ENCODE measurements at regions not wholly inside any gene's neighbourhood (a gene's known extent, or its start where the extent isn't known, plus 50 kb on each side); places are given as distances from the start of the nearest gene placed in this dataset.
A peak's percentile ranks its signal among the peaks of the same experiment; 100 is the strongest.

GRCh38 chr16:9257843-9258242 is 166.4 kb downstream of the HAPSTR1 start:
- in situ Hi-C loops (cut with HindIII; ENCODE audit: low pct_unique_long_range_greater_than_20kb, low sequenced_read_pairs) (no loop called here), intact Hi-C loops (cut with micrococcal nuclease; ENCODE audit: unreplicated experiment) (no loop called here)
- DNase-seq (ENCODE audit: low read depth, low spot score) (no peak), ATAC-seq (no peak)
- BruUV-seq (replicated peaks) = no TSS peak
- Histone ChIP-seq H3K9me3 (ENCODE audit: control insufficient read depth, insufficient read depth, low read depth, low read length) (no peaks in the 10 kb centered on the region), H3K27ac (ENCODE audit: low read length) (no peak overlapping the region), H3K4me3 (ENCODE audit: low read depth in 2 of 2, low read length in 2 of 2) (no peak overlapping the region), H3K4me1 (ENCODE audit: control insufficient read depth, insufficient read depth, low read length) (no peaks in the 10 kb centered on the region), H3K27me3 (ENCODE audit: control insufficient read depth, insufficient read depth, low read length) (peaks cover 3% of the 10 kb centered on the region; the same call in 1 of the 2 replicates), H3K36me3 (ENCODE audit: control insufficient read depth, insufficient read depth, low read length) (no peaks in the 10 kb centered on the region)
- TF ChIP-seq CTCF (IDR thresholded peaks at IDR 0.05) = no peak
- TF ChIP-seq REST (IDR thresholded peaks at IDR 0.05; ENCODE audit: insufficient read depth in 1 of 2, low read depth in 2 of 2, low read length in 1 of 2) = no peak
- TF ChIP-seq SIN3A (IDR thresholded peaks at IDR 0.05; ENCODE audit: borderline replicate concordance, insufficient read depth, low read depth, low read length) = no peak
- TF ChIP-seq TCF7L2 (IDR thresholded peaks at IDR 0.05; ENCODE audit: low read depth, low read length) = no peak
- no peak for TF ChIP-seq POLR2AphosphoS5 (IDR thresholded peaks at IDR 0.05; ENCODE audit: low read depth, low read length)
- POLR2A ChIA-PET = no interaction called here
- CTCF ChIA-PET = interaction anchor here (0.8 kb wide), 1 partner anchor 10 kb away, joined by 3 read pairs; no protein-coding TSS in a partner anchor

- DNase-seq (ENCODE audit: low read depth, low spot score) (peak; percentile 8), ATAC-seq (peak; percentile 86)
- intact Hi-C loops (cut with micrococcal nuclease; ENCODE audit: unreplicated experiment) (no loop called here), in situ Hi-C loops (cut with HindIII; ENCODE audit: low pct_unique_long_range_greater_than_20kb, low sequenced_read_pairs) (no loop called here)
- no peak overlapping the region for H3K27ac ChIP-seq (ENCODE audit: low read length)
- no TSS peak for BruUV-seq (replicated peaks)
- H3K27me3 ChIP-seq (ENCODE audit: control insufficient read depth, insufficient read depth, low read length) = peaks cover 3% of the 10 kb centered on the region; the same call in 1 of the 2 replicates
- H3K4me1 ChIP-seq (ENCODE audit: control insufficient read depth, insufficient read depth, low read length) = no peaks in the 10 kb centered on the region
- CTCF ChIA-PET = interaction anchor here (0.8 kb wide), 1 partner anchor 11 kb away, joined by 3 read pairs; no protein-coding TSS in a partner anchor
- TF ChIP-seq SIN3A (IDR thresholded peaks at IDR 0.05; ENCODE audit: borderline replicate concordance, insufficient read depth, low read depth, low read length) = no peak
- TF ChIP-seq CTCF (IDR thresholded peaks at IDR 0.05) = peak; percentile 90
- no peak for TF ChIP-seq TCF7L2 (IDR thresholded peaks at IDR 0.05; ENCODE audit: low read depth, low read length)
- H3K4me3 ChIP-seq (ENCODE audit: low read depth in 2 of 2, low read length in 2 of 2) = no peak overlapping the region
- H3K36me3 ChIP-seq (ENCODE audit: control insufficient read depth, insufficient read depth, low read length) = no peaks in the 10 kb centered on the region
- H3K9me3 ChIP-seq (ENCODE audit: control insufficient read depth, insufficient read depth, low read depth, low read length) = no peaks in the 10 kb centered on the region
- POLR2A ChIA-PET = no interaction called here
Measured at GRCh38 chr16:9258423-9259051, 167.1 kb downstream of the HAPSTR1 start.
